Endodermal cell (in vitro differentiated cells): ENCODE measurements at regions not wholly inside any gene's neighbourhood (a gene's known extent, or its start where the extent isn't known, plus 50 kb on each side); places are given as distances from the start of the nearest gene placed in this dataset.

Experiments used
- DNase-seq: peaks from one replicate; pipeline ENCODE4 v3.0.0-alpha.2; 2017
- H3K27ac ChIP-seq: 2 replicates; pipeline ENCODE4 v1.5.1; 2013; ENCODE audit warnings: mild to moderate bottlenecking, low read depth, low read length, moderate library complexity
- H3K27me3 ChIP-seq: 2 replicates; pipeline ENCODE4 v1.6.1; 2013; ENCODE audit warnings: mild to moderate bottlenecking, low read length, moderate library complexity; ENCODE audit not compliant: insufficient read depth, control insufficient read depth, poor library complexity, severe bottlenecking
- H3K36me3 ChIP-seq: 2 replicates; pipeline ENCODE4 v1.7.0; 2013; ENCODE audit warnings: mild to moderate bottlenecking, low read length, moderate library complexity; ENCODE audit not compliant: control insufficient read depth, insufficient read depth
- H3K4me1 ChIP-seq: one replicate; pipeline ENCODE4 v1.7.0; 2013; ENCODE audit warnings: low read length; ENCODE audit not compliant: control insufficient read depth, insufficient read depth
- H3K4me3 ChIP-seq: 2 replicates; pipeline ENCODE4 v1.5.1; 2013; ENCODE audit warnings: mild to moderate bottlenecking, low read length, moderate library complexity
- H3K9ac ChIP-seq: 2 replicates; pipeline ENCODE4 v1.6.1; 2013; ENCODE audit warnings: mild to moderate bottlenecking, low read length, moderate library complexity; ENCODE audit not compliant: poor library complexity, severe bottlenecking; ENCODE audit errors: extremely low read depth
- H3K9me3 ChIP-seq: 2 replicates; pipeline ENCODE4 v1.6.1; 2013; ENCODE audit warnings: mild to moderate bottlenecking, low read length, moderate library complexity; ENCODE audit not compliant: control insufficient read depth
- H3K27ac Mint-ChIP-seq: 2 replicates; pipeline ENCODE4 v1.8.0; 2020; ENCODE audit warnings: mixed read lengths
- H3K27me3 Mint-ChIP-seq: 2 replicates; pipeline ENCODE4 v1.8.0; 2021; ENCODE audit warnings: mild to moderate bottlenecking, mixed read lengths; ENCODE audit not compliant: insufficient read depth
- H3K36me3 Mint-ChIP-seq: 2 replicates; pipeline ENCODE4 v1.8.0; 2020; ENCODE audit warnings: low read depth, mixed read lengths
- H3K4me1 Mint-ChIP-seq: 2 replicates; pipeline ENCODE4 v1.8.0; 2020; ENCODE audit warnings: mixed read lengths
- H3K4me3 Mint-ChIP-seq: 2 replicates; pipeline ENCODE4 v1.8.0; 2020; ENCODE audit warnings: mild to moderate bottlenecking, moderate library complexity, mixed read lengths
- H3K9me3 Mint-ChIP-seq: 2 replicates; pipeline ENCODE4 v1.8.0; 2020; ENCODE audit warnings: mild to moderate bottlenecking, mixed read lengths
- WGBS, 2 experiments: methylation state at CpG; one replicate each; pipeline versions ENCODE4 v1.1.5 to v1.1.7; 2013; ENCODE audit warnings: missing lambda C conversion rate in 2 of 2, mixed read lengths in 1 of 2; ENCODE audit not compliant: insufficient coverage in 1 of 2, insufficient read length in 1 of 2; 5-methylcytosine and 5-hydroxymethylcytosine counted together
- TF ChIP-seq, protein P1 (sequence below): fragments of 200-600 bp; sonication (generic); conservative IDR thresholded peaks from 2 replicates; pipeline ENCODE4 v1.5.0; 2021; ENCODE audit warnings: antibody characterized with exemption, mild to moderate bottlenecking

GRCh38 chr2:146135245-146135644 lies 1615.3 kb upstream of the ZEB2 start:
- H3K4me3 ChIP-seq, result no peak overlapping the region
- no peaks in the 10 kb centered on the region for H3K4me1 ChIP-seq
- H3K9ac ChIP-seq, result no peak overlapping the region
- peaks cover 4% of the 10 kb centered on the region for H3K27me3 ChIP-seq
- H3K9me3 ChIP-seq, result no peaks in the 10 kb centered on the region
- WGBS, 2 experiments, result 89% methylated on average over 1 of the region's 1 CpG; no CpG with 5 or more reads in 1 of the 2 experiments
- peak; percentile 32 for DNase-seq
- Mint-ChIP-seq H3K27ac (no peak overlapping the region), H3K36me3 (peaks cover 2% of the 10 kb centered on the region), H3K9me3 (peaks cover 11% of the 10 kb centered on the region), H3K4me1 (peaks cover 4% of the 10 kb centered on the region), H3K27me3 (no peaks in the 10 kb centered on the region), H3K4me3 (no peak overlapping the region)
- TF ChIP-seq, protein P1, sequence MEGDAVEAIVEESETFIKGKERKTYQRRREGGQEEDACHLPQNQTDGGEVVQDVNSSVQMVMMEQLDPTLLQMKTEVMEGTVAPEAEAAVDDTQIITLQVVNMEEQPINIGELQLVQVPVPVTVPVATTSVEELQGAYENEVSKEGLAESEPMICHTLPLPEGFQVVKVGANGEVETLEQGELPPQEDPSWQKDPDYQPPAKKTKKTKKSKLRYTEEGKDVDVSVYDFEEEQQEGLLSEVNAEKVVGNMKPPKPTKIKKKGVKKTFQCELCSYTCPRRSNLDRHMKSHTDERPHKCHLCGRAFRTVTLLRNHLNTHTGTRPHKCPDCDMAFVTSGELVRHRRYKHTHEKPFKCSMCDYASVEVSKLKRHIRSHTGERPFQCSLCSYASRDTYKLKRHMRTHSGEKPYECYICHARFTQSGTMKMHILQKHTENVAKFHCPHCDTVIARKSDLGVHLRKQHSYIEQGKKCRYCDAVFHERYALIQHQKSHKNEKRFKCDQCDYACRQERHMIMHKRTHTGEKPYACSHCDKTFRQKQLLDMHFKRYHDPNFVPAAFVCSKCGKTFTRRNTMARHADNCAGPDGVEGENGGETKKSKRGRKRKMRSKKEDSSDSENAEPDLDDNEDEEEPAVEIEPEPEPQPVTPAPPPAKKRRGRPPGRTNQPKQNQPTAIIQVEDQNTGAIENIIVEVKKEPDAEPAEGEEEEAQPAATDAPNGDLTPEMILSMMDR, result no peak
- no peaks in the 10 kb centered on the region for H3K36me3 ChIP-seq
- H3K27ac ChIP-seq, result no peak overlapping the region

DNA sequence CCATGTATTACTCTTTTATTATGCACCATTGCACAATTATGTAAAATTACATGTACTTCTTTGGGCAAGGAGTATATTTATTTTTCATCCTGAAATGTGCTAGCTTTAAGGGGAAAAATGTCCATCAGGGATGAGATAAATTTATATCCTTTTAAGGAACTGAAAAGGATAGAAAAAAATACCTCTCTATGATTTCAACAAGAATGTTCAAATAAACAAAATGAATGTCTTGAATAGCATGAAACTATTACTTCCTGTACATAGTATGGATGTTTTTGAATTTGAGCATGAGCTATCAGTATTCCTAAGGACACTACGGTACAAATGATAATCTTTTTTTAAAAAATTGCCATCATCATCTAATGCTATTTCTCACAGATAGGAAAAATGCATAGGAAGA lies 1611.9 kb upstream of the ZEB2 start:
- TF ChIP-seq, protein P1, result no peak
- peaks cover 6% of the 10 kb centered on the region for H3K27me3 ChIP-seq
- no peak overlapping the region for H3K9ac ChIP-seq
- no peaks in the 10 kb centered on the region for H3K9me3 ChIP-seq
- WGBS, 2 experiments, result 89% methylated on average over 1 of the region's 1 CpG; no CpG with 5 or more reads in 1 of the 2 experiments
- no peak overlapping the region for H3K27ac ChIP-seq
- Mint-ChIP-seq H3K27ac (no peak overlapping the region), H3K9me3 (peaks cover 10% of the 10 kb centered on the region), H3K27me3 (no peaks in the 10 kb centered on the region), H3K36me3 (no peaks in the 10 kb centered on the region), H3K4me1 (peaks cover 8% of the 10 kb centered on the region), H3K4me3 (no peak overlapping the region)
- no peaks in the 10 kb centered on the region for H3K4me1 ChIP-seq
- H3K36me3 ChIP-seq, result no peaks in the 10 kb centered on the region
- H3K4me3 ChIP-seq, result no peak overlapping the region
- no peak for DNase-seq

DNA sequence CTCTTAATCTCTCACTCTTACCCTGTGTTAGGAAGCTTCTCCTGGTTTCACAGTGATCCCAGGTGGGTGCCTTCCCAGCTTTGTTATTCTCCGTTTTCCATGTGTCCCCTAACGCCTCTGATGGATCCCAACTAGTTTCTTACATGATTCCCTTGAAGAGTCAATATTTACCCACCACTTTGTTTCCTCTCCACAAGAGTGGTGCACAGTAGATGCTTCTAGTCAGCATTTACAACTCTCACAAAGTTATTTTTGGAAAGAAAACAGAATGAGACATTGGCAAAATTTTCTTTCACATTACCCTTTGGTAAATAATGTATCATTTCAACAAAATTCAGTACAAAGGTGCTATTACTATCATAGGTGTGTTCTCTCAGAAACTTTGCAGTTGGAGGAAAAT lies 1611.1 kb upstream of the ZEB2 start:
- no peak overlapping the region for H3K4me3 ChIP-seq
- H3K27me3 ChIP-seq, result peaks cover 14% of the 10 kb centered on the region
- no peaks in the 10 kb centered on the region for H3K9me3 ChIP-seq
- peaks cover 5% of the 10 kb centered on the region for H3K9me3 Mint-ChIP-seq
- TF ChIP-seq, protein P1, result no peak
- DNase-seq, result no peak
- WGBS, 2 experiments, result 56 to 64% methylated on average over 2 of the region's 2 CpGs
- no peaks in the 10 kb centered on the region for H3K36me3 ChIP-seq
- H3K4me1 ChIP-seq, result no peaks in the 10 kb centered on the region
- H3K36me3 Mint-ChIP-seq, result no peaks in the 10 kb centered on the region
- no peak overlapping the region for H3K27ac Mint-ChIP-seq
- H3K4me1 Mint-ChIP-seq, result peaks cover 9% of the 10 kb centered on the region
- no peaks in the 10 kb centered on the region for H3K27me3 Mint-ChIP-seq
- no peak overlapping the region for H3K9ac ChIP-seq
- H3K4me3 Mint-ChIP-seq, result no peak overlapping the region
- no peak overlapping the region for H3K27ac ChIP-seq
